Uterus (tissue), 2 donors: ENCODE measurements at regions not wholly inside any gene's neighbourhood (a gene's known extent, or its start where the extent isn't known, plus 50 kb on each side); places are given as distances from the start of the nearest gene placed in this dataset.

Source experiments
- CTCF ChIP-seq, 4 experiments: fragments of 200-600 bp in 2 of 4; fragments of 450-650 bp in 2 of 4; sonication (generic) in 2 of 4; IDR thresholded peaks; one replicate each; pipeline ENCODE4 v1.5.1; 2016 to 2019; ENCODE audit warnings: antibody characterized with exemption in 4 of 4, mild to moderate bottlenecking in 2 of 4, moderate library complexity in 1 of 4
- POLR2A ChIP-seq, 2 donors: fragments of 450-650 bp; IDR thresholded peaks; one replicate each; pipeline ENCODE4 v1.6.1; 2016; ENCODE audit warnings: antibody characterized with exemption in 2 of 2, mild to moderate bottlenecking in 1 of 2, moderate library complexity in 1 of 2

GRCh38 chr12:126704609-126705008 lies 1562.4 kb upstream of the TMEM132C start:
- TF ChIP-seq CTCF (IDR thresholded peaks at IDR 0.05) (no peak), POLR2A (IDR thresholded peaks at IDR 0.05) (no peak)
